GM20000 (cell line): ENCODE measurements at regions not wholly inside any gene's neighbourhood (a gene's known extent, or its start where the extent isn't known, plus 50 kb on each side); places are given as distances from the start of the nearest gene placed in this dataset.

ENCODE experiments used
- DNase-seq: peaks from one replicate; pipeline ENCODE4 v3.0.0; 2012; ENCODE audit warnings: low spot score
- TF ChIP-seq, protein P1 (sequence below): IDR thresholded peaks from 2 replicates; pipeline ENCODE4 v1.5.1; 2012; ENCODE audit warnings: mild to moderate bottlenecking, control low read depth; ENCODE audit errors: extremely low read depth, missing control alignments

DNA sequence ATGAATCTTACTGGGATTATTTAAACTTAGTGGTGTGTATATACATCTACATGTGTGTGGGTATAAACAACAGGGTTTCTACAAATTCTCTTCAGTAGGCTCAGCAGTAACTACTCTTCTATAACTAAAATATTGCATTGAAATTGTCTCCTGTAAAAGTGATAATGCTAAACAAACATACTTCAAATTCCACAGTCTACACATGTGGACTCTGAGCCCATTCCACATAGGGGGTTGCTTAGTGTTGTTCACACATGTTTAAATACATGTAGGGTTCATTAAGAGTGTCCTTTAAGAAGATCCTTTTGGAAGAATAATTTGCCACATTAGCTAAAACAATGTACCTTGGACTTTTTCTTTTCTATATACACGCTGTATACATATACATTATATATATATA is 152.8 kb upstream of the VRK2 start:
- TF ChIP-seq, protein P1, sequence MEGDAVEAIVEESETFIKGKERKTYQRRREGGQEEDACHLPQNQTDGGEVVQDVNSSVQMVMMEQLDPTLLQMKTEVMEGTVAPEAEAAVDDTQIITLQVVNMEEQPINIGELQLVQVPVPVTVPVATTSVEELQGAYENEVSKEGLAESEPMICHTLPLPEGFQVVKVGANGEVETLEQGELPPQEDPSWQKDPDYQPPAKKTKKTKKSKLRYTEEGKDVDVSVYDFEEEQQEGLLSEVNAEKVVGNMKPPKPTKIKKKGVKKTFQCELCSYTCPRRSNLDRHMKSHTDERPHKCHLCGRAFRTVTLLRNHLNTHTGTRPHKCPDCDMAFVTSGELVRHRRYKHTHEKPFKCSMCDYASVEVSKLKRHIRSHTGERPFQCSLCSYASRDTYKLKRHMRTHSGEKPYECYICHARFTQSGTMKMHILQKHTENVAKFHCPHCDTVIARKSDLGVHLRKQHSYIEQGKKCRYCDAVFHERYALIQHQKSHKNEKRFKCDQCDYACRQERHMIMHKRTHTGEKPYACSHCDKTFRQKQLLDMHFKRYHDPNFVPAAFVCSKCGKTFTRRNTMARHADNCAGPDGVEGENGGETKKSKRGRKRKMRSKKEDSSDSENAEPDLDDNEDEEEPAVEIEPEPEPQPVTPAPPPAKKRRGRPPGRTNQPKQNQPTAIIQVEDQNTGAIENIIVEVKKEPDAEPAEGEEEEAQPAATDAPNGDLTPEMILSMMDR: no peak
- DNase-seq: no peak

DNA sequence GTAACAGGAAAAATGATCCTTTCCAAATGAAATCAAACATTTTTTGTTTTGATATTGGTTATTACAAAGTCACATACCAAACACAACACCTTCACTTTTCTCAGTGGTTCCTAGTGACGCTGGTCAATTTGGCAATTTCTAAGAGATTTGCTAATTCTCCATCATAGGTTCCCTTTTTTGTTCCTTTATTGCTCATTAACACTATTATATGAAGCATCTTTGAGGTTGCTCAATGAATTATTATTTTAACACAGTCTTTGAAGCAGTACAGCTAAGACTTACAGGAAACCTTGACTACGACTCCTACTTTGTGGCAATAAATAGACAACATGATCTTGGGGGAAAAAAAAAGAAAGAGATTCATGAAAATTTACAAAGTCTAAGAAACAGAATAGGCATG is 152.2 kb upstream of the VRK2 start:
- no peak for DNase-seq
- TF ChIP-seq, protein P1: no peak

DNA sequence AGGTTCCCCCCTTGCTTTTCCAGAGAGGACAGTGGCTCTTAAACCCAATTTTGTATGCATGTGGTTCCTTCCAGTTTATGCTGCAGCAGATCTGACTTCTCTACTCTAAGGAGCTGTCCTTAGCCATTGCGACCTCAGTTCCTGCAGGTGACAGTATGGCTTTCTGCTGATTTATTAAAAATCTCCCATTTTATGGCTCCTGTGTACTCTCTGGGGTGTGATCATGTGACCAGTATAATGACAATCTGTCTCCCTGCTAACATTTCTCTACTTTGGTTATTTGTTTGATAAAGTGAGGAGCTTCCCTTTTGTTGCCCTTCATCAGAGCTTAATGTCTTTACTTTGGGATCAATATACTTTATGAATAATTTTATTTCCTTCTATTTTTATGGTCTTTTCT is 148.7 kb upstream of the VRK2 start:
- DNase-seq: no peak
- TF ChIP-seq, protein P1: no peak

DNA sequence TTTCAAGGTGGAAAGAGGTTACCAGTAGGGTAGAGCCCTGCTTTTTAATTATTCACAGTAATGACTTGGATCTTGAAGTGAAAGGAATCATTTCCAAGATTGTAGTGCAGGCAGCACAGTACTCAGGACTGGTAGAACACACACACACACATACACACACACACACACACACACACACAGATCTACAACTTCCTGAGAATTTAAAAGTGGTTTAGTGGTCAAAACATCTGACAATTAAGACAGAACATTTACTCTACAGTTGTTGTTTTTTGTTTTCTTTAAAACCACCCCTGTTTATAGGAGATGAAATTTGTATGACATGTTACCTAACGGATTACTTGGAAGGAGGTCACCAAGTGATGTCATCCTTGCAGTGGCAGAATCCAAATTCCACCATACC is 146.7 kb upstream of the VRK2 start:
- DNase-seq: no peak
- TF ChIP-seq, protein P1: no peak

DNA sequence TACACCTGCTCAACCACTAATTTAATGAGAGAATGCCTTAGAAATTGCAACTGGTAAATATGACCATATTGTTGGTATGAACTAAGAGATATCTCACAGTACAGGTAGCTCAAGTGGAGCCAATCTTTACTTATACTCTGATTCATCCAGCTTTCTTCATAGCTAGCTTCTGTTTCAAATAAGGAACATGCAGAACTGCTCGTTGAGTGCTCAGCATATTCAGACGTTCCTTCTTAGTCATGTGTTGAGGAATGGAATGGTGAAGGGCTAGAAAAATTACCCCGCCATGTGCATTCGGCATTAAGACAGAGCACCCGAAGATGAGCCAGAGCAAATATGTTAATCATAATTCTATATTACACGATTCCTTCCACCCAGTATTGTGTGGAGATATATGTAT is 144.0 kb upstream of the VRK2 start:
- DNase-seq: no peak

DNA sequence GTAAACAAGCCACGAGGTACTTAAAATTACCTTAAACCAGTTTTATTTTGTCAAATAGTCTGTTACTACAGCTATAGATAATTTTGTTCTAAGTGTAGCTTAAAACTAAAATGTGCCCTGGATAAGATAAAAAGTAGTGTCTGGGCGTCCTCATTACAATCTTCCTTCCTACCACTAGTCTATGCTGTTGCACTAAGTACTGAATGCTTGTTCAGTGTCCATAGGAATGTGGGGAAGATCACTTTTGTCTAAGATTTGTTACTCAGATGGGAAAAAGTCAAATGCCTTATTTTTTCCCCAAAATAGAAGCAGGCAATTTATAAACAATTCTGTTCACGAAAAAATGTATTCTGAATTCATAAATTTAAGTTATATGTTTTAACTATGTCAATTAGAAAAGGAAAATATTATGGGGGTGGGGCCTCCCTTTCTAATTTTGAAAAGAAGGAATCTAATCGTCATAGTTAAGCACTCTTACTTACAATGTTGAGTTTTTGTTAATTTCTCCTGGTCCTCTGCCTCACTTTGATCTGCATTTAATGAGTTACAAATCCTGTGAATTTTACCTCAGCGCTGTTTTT is 140.4 kb upstream of the VRK2 start:
- peak; percentile 37 for DNase-seq
- TF ChIP-seq, protein P1: peak; percentile 78

More for the DNA sequence above, 144.0 kb upstream of the VRK2 start:
- TF ChIP-seq, protein P1: no peak

DNA sequence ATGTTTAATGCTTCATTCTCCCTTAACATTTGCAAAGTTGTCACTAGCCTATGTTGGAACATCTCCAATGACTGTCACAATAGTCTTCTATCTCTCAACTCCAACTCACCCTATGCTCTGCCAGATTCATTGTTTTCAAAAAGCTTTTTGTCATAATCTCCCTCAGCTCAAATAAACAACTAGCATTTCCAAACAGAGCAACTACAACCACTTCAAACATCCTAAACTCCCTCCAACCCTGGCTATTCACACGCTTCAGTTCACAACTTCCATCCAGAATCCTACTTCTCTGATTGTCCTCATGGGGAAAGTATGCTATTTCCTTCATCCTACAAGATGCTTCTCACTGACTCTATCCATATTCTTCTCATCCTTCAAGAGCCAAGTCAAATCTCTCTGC is 139.2 kb upstream of the VRK2 start:
- TF ChIP-seq, protein P1: no peak
- no peak for DNase-seq
